Trophoblast cell (in vitro differentiated cells and primary cell): ENCODE measurements at regions not wholly inside any gene's neighbourhood (a gene's known extent, or its start where the extent isn't known, plus 50 kb on each side); places are given as distances from the start of the nearest gene placed in this dataset.

ENCODE experiments used
- DNase-seq, 2 donors: peaks; one replicate each; pipeline ENCODE4 v3.0.0-alpha.2; 2016
- H2AFZ ChIP-seq: 2 replicates; pipeline ENCODE4 v1.6.1; 2013; ENCODE audit warnings: low read length, moderate library complexity, mild to moderate bottlenecking; ENCODE audit not compliant: insufficient read depth, poor library complexity
- H2AK5ac ChIP-seq: 2 replicates; pipeline ENCODE4 v1.6.1; 2013; ENCODE audit warnings: mild to moderate bottlenecking, low read length
- H2BK120ac ChIP-seq: 2 replicates; pipeline ENCODE4 v1.6.1; 2013; ENCODE audit warnings: low read length, mild to moderate bottlenecking, moderate library complexity; ENCODE audit not compliant: insufficient read depth, poor library complexity
- H2BK12ac ChIP-seq: 2 replicates; pipeline ENCODE4 v1.6.1; 2013; ENCODE audit warnings: mild to moderate bottlenecking, low read length, moderate library complexity
- H2BK5ac ChIP-seq: 2 replicates; pipeline ENCODE4 v1.6.1; 2013; ENCODE audit warnings: low read length, low read depth, moderate library complexity, mild to moderate bottlenecking; ENCODE audit not compliant: poor library complexity
- H3K14ac ChIP-seq: 2 replicates; pipeline ENCODE4 v1.6.1; 2013; ENCODE audit warnings: mild to moderate bottlenecking, low read length
- H3K18ac ChIP-seq: 2 replicates; pipeline ENCODE4 v1.6.1; 2013; ENCODE audit warnings: mild to moderate bottlenecking, low read length
- H3K23ac ChIP-seq: 2 replicates; pipeline ENCODE4 v1.6.1; 2013; ENCODE audit warnings: low read length
- H3K27ac ChIP-seq: 2 replicates; pipeline ENCODE4 v1.5.1; 2013; ENCODE audit warnings: low read depth, mild to moderate bottlenecking, inconsistent platforms, low read length, moderate library complexity
- H3K27me3 ChIP-seq: 2 replicates; pipeline ENCODE4 v1.6.1; 2013; ENCODE audit warnings: inconsistent platforms, mild to moderate bottlenecking, low read length, moderate library complexity; ENCODE audit not compliant: insufficient read depth
- H3K36me3 ChIP-seq, 2 experiments: 1 replicate in 1 of 2; 2 replicates in 1 of 2; pipeline ENCODE4 v1.6.1; 2013; ENCODE audit warnings: low read length in 2 of 2, mild to moderate bottlenecking in 2 of 2, moderate library complexity in 1 of 2; ENCODE audit not compliant: insufficient read depth in 2 of 2, control insufficient read depth in 1 of 2
- H3K4ac ChIP-seq: 2 replicates; pipeline ENCODE4 v1.6.1; 2013; ENCODE audit warnings: low read depth, mild to moderate bottlenecking, low read length, moderate library complexity
- H3K4me1 ChIP-seq, 2 experiments: 1 replicate in 1 of 2; 2 replicates in 1 of 2; pipeline ENCODE4 v1.6.1; 2013; ENCODE audit warnings: low read length in 2 of 2, mild to moderate bottlenecking in 2 of 2, moderate library complexity in 1 of 2; ENCODE audit not compliant: insufficient read depth in 2 of 2, control insufficient read depth in 1 of 2
- H3K4me2 ChIP-seq: 2 replicates; pipeline ENCODE4 v1.6.1; 2013; ENCODE audit warnings: inconsistent platforms, mild to moderate bottlenecking, low read length, moderate library complexity
- H3K4me3 ChIP-seq: 2 replicates; pipeline ENCODE4 v1.5.1; 2013; ENCODE audit warnings: mild to moderate bottlenecking, low read depth, low read length, inconsistent platforms
- H3K79me1 ChIP-seq: one replicate; pipeline ENCODE4 v1.6.1; 2013; ENCODE audit warnings: low read length
- H3K79me2 ChIP-seq: 2 replicates; pipeline ENCODE4 v1.6.1; 2013; ENCODE audit warnings: low read length, mild to moderate bottlenecking; ENCODE audit not compliant: control insufficient read depth, insufficient read depth, poor library complexity
- H3K9ac ChIP-seq: 2 replicates; pipeline ENCODE4 v1.6.1; 2013; ENCODE audit warnings: mild to moderate bottlenecking, low read length
- H3K9me3 ChIP-seq: 2 replicates; pipeline ENCODE4 v1.6.1; 2013; ENCODE audit warnings: low read depth, mild to moderate bottlenecking, control low read depth, inconsistent platforms, low read length; ENCODE audit not compliant: insufficient read depth
- H4K12ac ChIP-seq: 2 replicates; pipeline ENCODE4 v1.6.1; 2013; ENCODE audit warnings: low read depth, mild to moderate bottlenecking, low read length, moderate library complexity
- H4K8ac ChIP-seq: 2 replicates; pipeline ENCODE4 v1.6.1; 2013; ENCODE audit warnings: low read depth, mild to moderate bottlenecking, low read length, moderate library complexity
- H4K91ac ChIP-seq: one replicate; pipeline ENCODE4 v1.6.1; 2013; ENCODE audit warnings: low read depth, mild to moderate bottlenecking, low read length, moderate library complexity
- WGBS: extraction: QIAGEN DNeasy Blood & Tissue Kit; methylation state at CpG from one replicate; pipeline ENCODE4 v1.1.7; 2013; ENCODE audit warnings: missing lambda C conversion rate; ENCODE audit not compliant: insufficient read length, insufficient coverage; ENCODE audit errors: extremely low coverage; 5-methylcytosine and 5-hydroxymethylcytosine counted together

- no peak overlapping the region for H2AFZ ChIP-seq
- DNase-seq: peak in 1 of 2 donors; percentile 29
- H3K36me3 ChIP-seq: no peaks in the 10 kb centered on the region
- no peaks in the 10 kb centered on the region for H3K79me1 ChIP-seq
- no CpG with 5 or more reads among the region's 2 CpGs for WGBS
- H3K4me2 ChIP-seq: no peak overlapping the region
- no peak overlapping the region for H3K27ac ChIP-seq
- no peak overlapping the region for H2AK5ac ChIP-seq
- H3K23ac ChIP-seq: no peak overlapping the region
- no peak overlapping the region for H2BK120ac ChIP-seq
- no peaks in the 10 kb centered on the region for H3K9me3 ChIP-seq
- no peak overlapping the region for H4K8ac ChIP-seq
- H4K91ac ChIP-seq: no peak overlapping the region
- no peak overlapping the region for H3K4ac ChIP-seq
- H3K27me3 ChIP-seq: no peaks in the 10 kb centered on the region
- H2BK12ac ChIP-seq: no peak overlapping the region
- no peak overlapping the region for H3K4me3 ChIP-seq
- no peaks in the 10 kb centered on the region for H3K79me2 ChIP-seq
- H3K14ac ChIP-seq: no peak overlapping the region
- H3K4me1 ChIP-seq: peaks cover 0 to 2% of the 10 kb centered on the region in 2 experiments
- no peak overlapping the region for H4K12ac ChIP-seq
- no peak overlapping the region for H2BK5ac ChIP-seq
- no peak overlapping the region for H3K18ac ChIP-seq
- no peak overlapping the region for H3K9ac ChIP-seq
Measured at GRCh38 chr5:103333376-103333775, 74.8 kb downstream of the MACIR start.

- Histone ChIP-seq H2BK5ac (no peak overlapping the region), H4K8ac (no peak overlapping the region), H3K23ac (no peak overlapping the region), H3K18ac (no peak overlapping the region), H4K12ac (no peak overlapping the region), H3K27ac (no peak overlapping the region), H3K4me3 (no peak overlapping the region), H3K36me3 (no peaks in the 10 kb centered on the region), H3K4me1 (peaks cover 0 to 2% of the 10 kb centered on the region in 2 experiments), H3K14ac (no peak overlapping the region), H2BK120ac (no peak overlapping the region), H2AK5ac (no peak overlapping the region), H3K4ac (no peak overlapping the region), H2BK12ac (no peak overlapping the region), H3K9ac (no peak overlapping the region), H3K4me2 (no peak overlapping the region), H3K27me3 (no peaks in the 10 kb centered on the region), H3K79me2 (no peaks in the 10 kb centered on the region), H2AFZ (no peak overlapping the region), H4K91ac (no peak overlapping the region), H3K79me1 (no peaks in the 10 kb centered on the region), H3K9me3 (no peaks in the 10 kb centered on the region)
- no peak for DNase-seq
- no CpG with 5 or more reads among the region's 2 CpGs for WGBS
Measured at GRCh38 chr5:103330875-103331274, 72.3 kb downstream of the MACIR start.
